T-cell (primary cell): ENCODE measurements at regions not wholly inside any gene's neighbourhood (a gene's known extent, or its start where the extent isn't known, plus 50 kb on each side); places are given as distances from the start of the nearest gene placed in this dataset.
"Not testable (repeated sequence)": the region's sequence is repeated elsewhere in the genome, so short reads cannot be mapped to it uniquely, and the experiment has no call there.

Source experiments
- ATAC-seq, 4 experiments: fragments of 200-7000 bp in 3 of 4; fragments of 150-1000 bp in 1 of 4; cut with Tn5 transposase; replicated peaks in 1 of 4; 1 replicate in 3 of 4; 2 replicates in 1 of 4; pipeline ENCODE4 v1.10.0; 2021; ENCODE audit warnings: moderate library complexity in 3 of 4, mild to moderate bottlenecking in 2 of 4, moderate number of reproducible peaks in 1 of 4
- CTCF ChIA-PET, 2 donors: fragments of 300-600 bp; sonication (Branson Sonifier 250); formaldehyde crosslinking; loops; one replicate each; lab custom pipeline; 2022; ENCODE audit warnings: antibody characterized with exemption in 2 of 2; lab: Charles Lee
- POLR2A ChIA-PET, 2 donors: fragments of 300-600 bp; sonication (Branson Sonifier 250); formaldehyde crosslinking; loops; one replicate each; lab custom pipeline; 2022; ENCODE audit warnings: antibody characterized with exemption in 2 of 2; lab: Charles Lee
- DNase-seq, 35 experiments: peaks; one replicate each; pipeline versions ENCODE4 v3.0.0 to v3.0.0-alpha.2; 2013 to 2023
- H3K27ac ChIP-seq: one replicate; pipeline ENCODE4 v1.5.1; 2013; ENCODE audit warnings: low read length
- H3K27me3 ChIP-seq, 2 experiments: replicated peaks in 1 of 2; 1 replicate in 1 of 2; 2 replicates in 1 of 2; pipeline versions ENCODE4 v1.6.1 to v1.7.0; 2013; ENCODE audit warnings: low read length in 1 of 2, mixed read lengths in 1 of 2; ENCODE audit not compliant: control insufficient read depth in 2 of 2, insufficient read depth in 2 of 2; ENCODE audit errors: extremely low read depth in 1 of 2
- H3K36me3 ChIP-seq, 2 donors: 1 replicate in 1 of 2; 2 replicates in 1 of 2; pipeline versions ENCODE4 v1.6.1 to v1.7.0; 2013; ENCODE audit warnings: low read length in 1 of 2; ENCODE audit not compliant: control insufficient read depth in 2 of 2, insufficient read depth in 1 of 2; ENCODE audit errors: extremely low read depth in 1 of 2
- H3K4me1 ChIP-seq, 2 experiments: 1 replicate in 1 of 2; 2 replicates in 1 of 2; pipeline versions ENCODE4 v1.6.1 to v1.7.0; 2013; ENCODE audit warnings: low read length in 2 of 2, mixed read lengths in 1 of 2; ENCODE audit not compliant: insufficient read depth in 2 of 2, control insufficient read depth in 1 of 2; ENCODE audit errors: extremely low read depth in 1 of 2
- H3K4me3 ChIP-seq, 2 donors: 1 replicate in 1 of 2; 2 replicates in 1 of 2; pipeline versions ENCODE4 v1.5.1 to v1.7.0; 2013; ENCODE audit warnings: mild to moderate bottlenecking in 2 of 2, low read length in 1 of 2, moderate library complexity in 1 of 2; ENCODE audit not compliant: control insufficient read depth in 1 of 2; ENCODE audit errors: extremely low read depth in 1 of 2
- H3K9me3 ChIP-seq: 2 replicates; pipeline ENCODE4 v1.7.0; 2013
- H3K27ac Mint-ChIP-seq, 2 donors: one replicate each; pipeline ENCODE4 v1.8.0; 2020 to 2021; ENCODE audit warnings: mild to moderate bottlenecking in 2 of 2, mixed read lengths in 2 of 2
- H3K27me3 Mint-ChIP-seq, 2 donors: one replicate each; pipeline ENCODE4 v1.8.0; 2021 to 2022; ENCODE audit warnings: mixed read lengths in 2 of 2
- H3K36me3 Mint-ChIP-seq: one replicate; pipeline ENCODE4 v1.8.0; 2021; ENCODE audit warnings: mixed read lengths
- H3K4me1 Mint-ChIP-seq, 3 donors: one replicate each; pipeline ENCODE4 v1.8.0; 2020 to 2022; ENCODE audit warnings: mixed read lengths in 3 of 3, mild to moderate bottlenecking in 1 of 3
- H3K4me3 Mint-ChIP-seq, 3 donors: one replicate each; pipeline ENCODE4 v1.8.0; 2020 to 2022; ENCODE audit warnings: mild to moderate bottlenecking in 3 of 3, mixed read lengths in 3 of 3, moderate library complexity in 3 of 3
- H3K9me3 Mint-ChIP-seq, 3 donors: one replicate each; pipeline ENCODE4 v1.8.0; 2020 to 2022; ENCODE audit warnings: mixed read lengths in 3 of 3
- WGBS: methylation state at CpG from one replicate; pipeline ENCODE4 v1.1.5; 2013; ENCODE audit warnings: missing lambda C conversion rate; ENCODE audit not compliant: insufficient coverage; 5-methylcytosine and 5-hydroxymethylcytosine counted together

DNA sequence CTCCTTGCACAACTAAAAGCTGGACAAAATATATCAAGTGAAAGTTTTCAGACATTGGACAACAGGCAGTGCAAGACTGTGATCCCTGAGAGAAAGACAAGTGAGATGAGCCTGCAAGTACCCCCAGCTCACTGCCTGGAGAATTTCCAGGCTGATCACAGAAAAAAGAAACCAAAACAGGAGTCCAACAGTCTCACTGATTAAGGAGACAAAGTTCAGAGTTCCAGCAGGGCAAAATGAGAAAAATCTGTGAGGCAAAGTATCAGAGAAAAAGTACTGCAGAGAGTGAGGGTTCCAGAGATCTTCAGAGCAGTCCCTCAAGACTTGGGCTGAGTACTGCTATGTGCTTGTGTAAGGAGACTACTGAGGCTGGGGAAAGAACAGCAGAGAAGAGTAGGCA lies 56.0 kb upstream of the PRSS3 start:
- Histone ChIP-seq H3K27me3 (peaks cover 0 to 10% of the 10 kb centered on the region in 2 experiments), H3K4me3 (no peak overlapping the region), H3K27ac (no peak overlapping the region), H3K4me1 (no peaks in the 10 kb centered on the region), H3K36me3 (no peaks in the 10 kb centered on the region), H3K9me3 (no peaks in the 10 kb centered on the region)
- Mint-ChIP-seq H3K27me3 (peaks cover 31 to 49% of the 10 kb centered on the region in 2 donors), H3K4me3 (no peak overlapping the region), H3K9me3 (peaks cover 3 to 27% (median 18%) of the 10 kb centered on the region in 3 donors), H3K4me1 (no peaks in the 10 kb centered on the region), H3K27ac (no peak overlapping the region), H3K36me3 (peaks cover 7% of the 10 kb centered on the region)
- DNase-seq = no peak
- ChIA-PET POLR2A (no interaction called here), CTCF (no interaction called here)
- no peak for ATAC-seq

DNA sequence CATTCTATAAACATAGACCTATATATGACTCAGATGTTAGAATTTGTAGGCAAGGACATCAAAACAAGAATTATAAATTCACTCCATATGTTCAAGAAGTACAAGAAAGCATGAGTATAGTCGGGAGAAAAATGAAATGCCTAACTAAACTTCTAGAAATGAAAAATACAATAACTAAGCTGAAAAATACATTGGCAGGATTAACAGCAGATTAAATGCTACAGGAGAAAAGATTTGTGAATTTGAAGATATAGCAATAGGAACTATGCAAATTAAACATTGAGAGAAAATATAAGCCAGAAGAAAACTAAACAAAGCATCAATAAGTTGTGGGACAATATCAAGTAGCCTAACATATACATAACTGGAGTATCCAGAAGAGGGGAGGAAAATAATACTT lies 55.3 kb upstream of the PRSS3 start:
- ChIA-PET CTCF (interaction anchor here in 1 of 2 donors (0.6 kb wide), 1 partner anchor 9 kb away, joined by 4 read pairs; no protein-coding TSS in a partner anchor), POLR2A (no interaction called here)
- Histone ChIP-seq H3K9me3 (no peaks in the 10 kb centered on the region), H3K4me1 (no peaks in the 10 kb centered on the region), H3K4me3 (no peak overlapping the region), H3K27me3 (peaks cover 0 to 4% of the 10 kb centered on the region in 2 experiments), H3K27ac (no peak overlapping the region), H3K36me3 (no peaks in the 10 kb centered on the region)
- ATAC-seq (no peak), DNase-seq (no peak)
- Mint-ChIP-seq H3K9me3 (peaks cover 3 to 27% (median 18%) of the 10 kb centered on the region in 3 donors), H3K4me1 (no peaks in the 10 kb centered on the region), H3K27me3 (peaks cover 29 to 44% of the 10 kb centered on the region in 2 donors), H3K36me3 (peaks cover 7% of the 10 kb centered on the region), H3K27ac (no peak overlapping the region), H3K4me3 (no peak overlapping the region)
- no CpG with 5 or more reads among the region's 1 CpG for WGBS

DNA sequence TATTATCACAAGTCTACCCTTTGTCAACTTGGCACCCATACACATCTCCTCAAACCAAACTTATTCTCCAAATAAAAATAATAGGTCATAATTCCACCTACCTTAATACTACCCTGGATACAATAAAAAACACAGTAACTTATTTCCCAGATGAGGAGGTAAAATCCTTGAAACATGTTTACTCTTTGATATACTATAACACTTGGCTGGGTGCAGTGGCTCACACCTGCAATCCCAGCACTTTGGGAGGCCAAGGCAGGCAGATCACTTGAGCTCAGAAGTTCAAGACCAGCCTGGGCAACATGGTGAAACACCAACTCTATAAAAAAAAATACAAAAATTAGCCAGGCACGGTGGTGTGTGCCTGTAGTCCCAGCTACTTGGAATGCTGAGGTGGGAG lies 54.4 kb upstream of the PRSS3 start:
- H3K9me3 ChIP-seq, H3K27ac Mint-ChIP-seq, DNase-seq, H3K27ac ChIP-seq, ATAC-seq, H3K36me3 Mint-ChIP-seq, H3K4me1 Mint-ChIP-seq, H3K36me3 ChIP-seq, POLR2A ChIA-PET, H3K4me3 ChIP-seq, H3K27me3 ChIP-seq, H3K4me3 Mint-ChIP-seq, H3K4me1 ChIP-seq, CTCF ChIA-PET: not testable (repeated sequence)
- no CpG with 5 or more reads among the region's 1 CpG for WGBS
- Mint-ChIP-seq H3K9me3 (peaks cover 3 to 27% (median 18%) of the 10 kb centered on the region in 3 donors), H3K27me3 (peaks cover 27 to 39% of the 10 kb centered on the region in 2 donors)

- ATAC-seq = no peak
- Histone ChIP-seq H3K27me3 (peaks cover 0 to 4% of the 10 kb centered on the region in 2 experiments), H3K4me3 (no peak overlapping the region), H3K27ac (no peak overlapping the region), H3K4me1 (no peaks in the 10 kb centered on the region), H3K9me3 (no peaks in the 10 kb centered on the region), H3K36me3 (no peaks in the 10 kb centered on the region)
- ChIA-PET POLR2A (no interaction called here), CTCF (no interaction called here)
- WGBS = 60% methylated on average over 1 of the region's 3 CpGs
- Mint-ChIP-seq H3K27me3 (peaks cover 19 to 34% of the 10 kb centered on the region in 2 donors), H3K4me3 (no peak overlapping the region), H3K36me3 (peaks cover 7% of the 10 kb centered on the region), H3K9me3 (peaks cover 3 to 27% (median 18%) of the 10 kb centered on the region in 3 donors), H3K4me1 (no peaks in the 10 kb centered on the region), H3K27ac (no peak overlapping the region)
- no peak for DNase-seq
Observed at GRCh38 chr9:33742051-33742450, 53.3 kb upstream of the PRSS3 start.

GRCh38 chr9:33742519-33742918 lies 52.8 kb upstream of the PRSS3 start:
- ChIA-PET POLR2A (no interaction called here), CTCF (no interaction called here)
- Mint-ChIP-seq H3K27ac (no peak overlapping the region), H3K9me3 (peaks cover 3 to 27% (median 18%) of the 10 kb centered on the region in 3 donors), H3K4me1 (no peaks in the 10 kb centered on the region), H3K36me3 (peaks cover 7% of the 10 kb centered on the region), H3K27me3 (peaks cover 19 to 34% of the 10 kb centered on the region in 2 donors), H3K4me3 (no peak overlapping the region)
- Histone ChIP-seq H3K27me3 (peaks cover 0 to 4% of the 10 kb centered on the region in 2 experiments), H3K4me3 (no peak overlapping the region), H3K9me3 (no peaks in the 10 kb centered on the region), H3K27ac (no peak overlapping the region), H3K4me1 (no peaks in the 10 kb centered on the region), H3K36me3 (no peaks in the 10 kb centered on the region)
- no peak for DNase-seq
- no peak for ATAC-seq
- WGBS = no CpG with 5 or more reads among the region's 2 CpGs
